ENCODE measurements at regions not wholly inside any gene's neighbourhood (a gene's known extent, or its start where the extent isn't known, plus 50 kb on each side); places are given as distances from the start of the nearest gene placed in this dataset.

GRCh38 chr10:33618196-33618595 lies 283.7 kb upstream of the NRP1 start:
- Histone ChIP-seq H3K9ac (replicated peaks in 1 of 4; ENCODE audit: extremely low read depth in 1 of 4, low read depth in 3 of 4, low read length in 3 of 4) (no peak overlapping the region), H3K23ac (ENCODE audit: insufficient read length) (no peak overlapping the region), H4K91ac (replicated peaks; ENCODE audit: insufficient read length, low read length) (no peak overlapping the region), H4K20me1 (replicated peaks in 1 of 2; ENCODE audit: control insufficient read depth in 1 of 2, insufficient read depth in 2 of 2, low read length in 2 of 2) (no peaks in the 10 kb centered on the region), H3K4ac (replicated peaks; ENCODE audit: insufficient read length, low read depth, low read length) (no peak overlapping the region), H2AFZ (ENCODE audit: low read length) (no peak overlapping the region), H3K14ac (ENCODE audit: insufficient read length) (no peak overlapping the region), H2BK5ac (ENCODE audit: low read depth, low read length) (no peak overlapping the region), H4K5ac (ENCODE audit: insufficient read length, low read depth, low read length) (no peak overlapping the region), H4K8ac (ENCODE audit: extremely low read depth, insufficient read depth, low read length) (no peak overlapping the region), H2AK5ac (ENCODE audit: low read depth, low read length) (no peak overlapping the region), H3K79me2 (ENCODE audit: control insufficient read depth in 1 of 2, insufficient read depth in 2 of 2, low read length in 2 of 2) (no peaks in the 10 kb centered on the region), H3K23me2 (ENCODE audit: low read depth, low read length) (no peaks in the 10 kb centered on the region), H3K56ac (replicated peaks; ENCODE audit: insufficient read length, low read depth, low read length) (no peak overlapping the region), H2BK15ac (ENCODE audit: low read length) (no peak overlapping the region), H3K4me2 (ENCODE audit: insufficient read depth in 1 of 2, low read depth in 2 of 2, low read length in 2 of 2) (no peak overlapping the region), H2BK120ac (replicated peaks; ENCODE audit: low read depth, low read length) (no peak overlapping the region), H2BK12ac (ENCODE audit: low read depth, low read length) (no peak overlapping the region), H3K4me1 (replicated peaks in 1 of 4; ENCODE audit: control insufficient read depth in 3 of 4, insufficient read depth in 4 of 4, low read length in 3 of 4) (no peaks in the 10 kb centered on the region), H3K4me3 (ENCODE audit: extremely low read depth in 1 of 4, insufficient read depth in 2 of 4, low read depth in 3 of 4, low read length in 4 of 4) (no peak overlapping the region), H3K18ac (ENCODE audit: extremely low read depth, low read length) (no peak overlapping the region), H2BK20ac (ENCODE audit: low read length) (no peak overlapping the region), H3K36me3 (ENCODE audit: control insufficient read depth in 2 of 4, insufficient read depth in 4 of 4, low read length in 3 of 4) (no peaks in the 10 kb centered on the region), H3K27me3 (replicated peaks in 1 of 4; ENCODE audit: control insufficient read depth in 3 of 4, extremely low read depth in 1 of 4, insufficient read depth in 3 of 4, low read length in 3 of 4) (no peaks in the 10 kb centered on the region), H3K79me1 (ENCODE audit: low read depth, low read length) (no peaks in the 10 kb centered on the region), H3K9me3 (ENCODE audit: insufficient read depth in 2 of 2, low read depth in 1 of 2, low read length in 1 of 2) (0 out of 4 replicates have a peak, but pooled peaks cover 0 to 3% of the 10 kb centered on the region in 2 experiments), H3K27ac (ENCODE audit: low read depth, low read length) (no peak overlapping the region)
- FAIRE-seq (no peak), DNase-seq (ENCODE audit: low read depth in 1 of 2, low spot score in 2 of 2) (no peak)
- 90% methylated on average over 2 of the region's 2 CpGs; no CpG with 5 or more reads in 1 of the 2 experiments for WGBS, 2 experiments (ENCODE audit: extremely low coverage in 1 of 2, insufficient coverage in 1 of 2, insufficient read length in 1 of 2, insufficient replicate concordance in 2 of 2, low coverage in 1 of 2, low lambda C conversion rate in 2 of 2, missing lambda C conversion rate in 1 of 2)
- ChIA-PET POLR2A (ENCODE audit: partially characterized antibody) (no interaction called here), CTCF (ENCODE audit: partially characterized antibody) (interaction anchor here (0.6 kb wide), 1 partner anchor 21 kb away, joined by 3 read pairs; no protein-coding TSS in a partner anchor)
- TF ChIP-seq, protein P1, sequence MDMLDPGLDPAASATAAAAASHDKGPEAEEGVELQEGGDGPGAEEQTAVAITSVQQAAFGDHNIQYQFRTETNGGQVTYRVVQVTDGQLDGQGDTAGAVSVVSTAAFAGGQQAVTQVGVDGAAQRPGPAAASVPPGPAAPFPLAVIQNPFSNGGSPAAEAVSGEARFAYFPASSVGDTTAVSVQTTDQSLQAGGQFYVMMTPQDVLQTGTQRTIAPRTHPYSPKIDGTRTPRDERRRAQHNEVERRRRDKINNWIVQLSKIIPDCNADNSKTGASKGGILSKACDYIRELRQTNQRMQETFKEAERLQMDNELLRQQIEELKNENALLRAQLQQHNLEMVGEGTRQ (IDR thresholded peaks at IDR 0.05; ENCODE audit: low read length): no peak
- TF ChIP-seq BCL11A (IDR thresholded peaks at IDR 0.05; ENCODE audit: low read depth in 2 of 2, low read length in 2 of 2) (no peak), CREB1 (IDR thresholded peaks at IDR 0.05) (no peak)

Measured in H1 (cell line).